IMR-90 (cell line): ENCODE measurements at regions not wholly inside any gene's neighbourhood (a gene's known extent, or its start where the extent isn't known, plus 50 kb on each side); places are given as distances from the start of the nearest gene placed in this dataset.
"Not testable (repeated sequence)": the region's sequence is repeated elsewhere in the genome, so short reads cannot be mapped to it uniquely, and the experiment has no call there.

ENCODE experiments used
- CEBPB ChIP-seq: IDR thresholded peaks from 2 replicates; pipeline ENCODE4 v1.6.1; 2012; ENCODE audit warnings: low read depth, low read length, improper control_type of control experiment
- MXI1 ChIP-seq: IDR thresholded peaks from 2 replicates; pipeline ENCODE4 v1.6.1; 2012; ENCODE audit warnings: low read depth, mild to moderate bottlenecking, low read length, moderate library complexity, borderline replicate concordance
- POLR2A ChIP-seq: IDR thresholded peaks from 2 replicates; pipeline ENCODE4 v1.6.1; 2012; ENCODE audit warnings: mild to moderate bottlenecking, low read depth, low read length
- TF ChIP-seq, protein P1 (sequence below): conservative IDR thresholded peaks from 2 replicates; pipeline ENCODE4 v1.5.1; 2012; ENCODE audit warnings: mild to moderate bottlenecking, low read depth, low read length, improper control_type of control experiment
- TF ChIP-seq, protein P2 (sequence below): fragments of 150-350 bp; IDR thresholded peaks from 2 replicates; pipeline ENCODE4 v1.6.1; 2017; ENCODE audit warnings: mild to moderate bottlenecking, antibody characterized with exemption, low read length, low read depth

DNA sequence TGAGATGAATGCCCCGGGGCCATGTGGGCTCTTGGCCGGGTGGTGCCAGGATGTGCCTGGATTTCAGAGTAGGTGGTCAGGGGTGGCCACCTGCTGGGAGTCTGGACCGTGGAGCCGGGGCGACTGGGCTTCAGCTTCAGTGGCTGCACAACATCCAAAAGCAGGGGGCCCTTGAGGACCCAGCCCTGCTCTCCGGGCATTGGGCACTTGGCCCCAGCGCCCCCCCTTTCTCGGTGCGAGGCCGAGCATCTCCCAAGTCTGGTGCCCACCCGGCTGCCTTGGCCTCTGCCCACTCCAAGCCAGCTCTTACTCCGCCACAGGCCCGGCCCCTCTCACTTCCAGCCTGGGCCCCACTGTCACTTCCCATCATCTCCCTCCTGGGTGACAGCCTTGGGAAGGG, 4429.0 kb upstream of the TPTE start:
- not testable (repeated sequence) for TF ChIP-seq POLR2A, MXI1, CEBPB
- TF ChIP-seq, protein P1, sequence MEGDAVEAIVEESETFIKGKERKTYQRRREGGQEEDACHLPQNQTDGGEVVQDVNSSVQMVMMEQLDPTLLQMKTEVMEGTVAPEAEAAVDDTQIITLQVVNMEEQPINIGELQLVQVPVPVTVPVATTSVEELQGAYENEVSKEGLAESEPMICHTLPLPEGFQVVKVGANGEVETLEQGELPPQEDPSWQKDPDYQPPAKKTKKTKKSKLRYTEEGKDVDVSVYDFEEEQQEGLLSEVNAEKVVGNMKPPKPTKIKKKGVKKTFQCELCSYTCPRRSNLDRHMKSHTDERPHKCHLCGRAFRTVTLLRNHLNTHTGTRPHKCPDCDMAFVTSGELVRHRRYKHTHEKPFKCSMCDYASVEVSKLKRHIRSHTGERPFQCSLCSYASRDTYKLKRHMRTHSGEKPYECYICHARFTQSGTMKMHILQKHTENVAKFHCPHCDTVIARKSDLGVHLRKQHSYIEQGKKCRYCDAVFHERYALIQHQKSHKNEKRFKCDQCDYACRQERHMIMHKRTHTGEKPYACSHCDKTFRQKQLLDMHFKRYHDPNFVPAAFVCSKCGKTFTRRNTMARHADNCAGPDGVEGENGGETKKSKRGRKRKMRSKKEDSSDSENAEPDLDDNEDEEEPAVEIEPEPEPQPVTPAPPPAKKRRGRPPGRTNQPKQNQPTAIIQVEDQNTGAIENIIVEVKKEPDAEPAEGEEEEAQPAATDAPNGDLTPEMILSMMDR = not testable (repeated sequence)
- TF ChIP-seq, protein P2, sequence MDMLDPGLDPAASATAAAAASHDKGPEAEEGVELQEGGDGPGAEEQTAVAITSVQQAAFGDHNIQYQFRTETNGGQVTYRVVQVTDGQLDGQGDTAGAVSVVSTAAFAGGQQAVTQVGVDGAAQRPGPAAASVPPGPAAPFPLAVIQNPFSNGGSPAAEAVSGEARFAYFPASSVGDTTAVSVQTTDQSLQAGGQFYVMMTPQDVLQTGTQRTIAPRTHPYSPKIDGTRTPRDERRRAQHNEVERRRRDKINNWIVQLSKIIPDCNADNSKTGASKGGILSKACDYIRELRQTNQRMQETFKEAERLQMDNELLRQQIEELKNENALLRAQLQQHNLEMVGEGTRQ = not testable (repeated sequence)
